HEK293 (cell line): ENCODE measurements at regions not wholly inside any gene's neighbourhood (a gene's known extent, or its start where the extent isn't known, plus 50 kb on each side); places are given as distances from the start of the nearest gene placed in this dataset.
"Not testable (repeated sequence)": the region's sequence is repeated elsewhere in the genome, so short reads cannot be mapped to it uniquely, and the experiment has no call there.

Experiments used
- CTCF ChIA-PET: fragments of 350-600 bp; formaldehyde crosslinking; extraction: SDS; loops from one replicate; lab custom pipeline; 2021; ENCODE audit warnings: antibody characterized with exemption; lab: Yijun Ruan, JAX
- POLR2A ChIA-PET: fragments of 300-600 bp; formaldehyde crosslinking; extraction: SDS; loops from one replicate; lab custom pipeline; 2020; ENCODE audit warnings: antibody characterized with exemption, inconsistent platforms; lab: Yijun Ruan, JAX
- H3K27ac ChIP-seq: fragments of 200-500 bp; sonication (Bioruptor generic); 2 replicates; pipeline ENCODE4 v1.5.1; 2014; ENCODE audit warnings: low read depth, low read length, control low read depth, inconsistent platforms; ENCODE audit errors: extremely low read depth
- H3K36me3 ChIP-seq, 2 experiments: fragments of 200-500 bp in 1 of 2; sonication (Bioruptor generic) in 1 of 2; 1 replicate in 1 of 2; 2 replicates in 1 of 2; pipeline ENCODE4 v1.5.1; 2014 to 2017; ENCODE audit warnings: inconsistent platforms in 2 of 2, low read length in 2 of 2; ENCODE audit not compliant: control insufficient read depth in 2 of 2, insufficient read depth in 1 of 2
- H3K4me1 ChIP-seq: fragments of 200-500 bp; sonication (Bioruptor generic); 2 replicates; pipeline ENCODE4 v1.5.1; 2014; ENCODE audit warnings: mild to moderate bottlenecking, low read length, inconsistent platforms; ENCODE audit not compliant: control insufficient read depth, insufficient read depth
- H3K4me3 ChIP-seq: 2 replicates; pipeline ENCODE4 v1.5.1; 2011; ENCODE audit warnings: low read depth, mild to moderate bottlenecking, control low read depth, low read length, moderate library complexity
- H3K9me3 ChIP-seq: fragments of 200-500 bp; sonication (Bioruptor generic); 2 replicates; pipeline ENCODE4 v1.5.1; 2014; ENCODE audit warnings: low read depth, low read length, inconsistent platforms; ENCODE audit not compliant: control insufficient read depth, insufficient read depth
- HOXD13 ChIP-seq: sonication (generic); formaldehyde crosslinking; IDR thresholded peaks from 2 replicates; pipeline ENCODE4 v1.8.0; 2022; ENCODE audit warnings: missing genetic modification reagents, borderline replicate concordance
- REPIN1 ChIP-seq: fragments of 450-650 bp; formaldehyde crosslinking; IDR thresholded peaks from 2 replicates; pipeline ENCODE4 v1.5.1; 2017; ENCODE audit warnings: missing biosample characterization, missing genetic modification characterization, low read depth
- SETDB1 ChIP-seq: IDR thresholded peaks from one replicate; pipeline ENCODE4 v1.6.1; 2017; ENCODE audit warnings: mild to moderate bottlenecking, low read length, moderate library complexity, mixed read lengths; ENCODE audit not compliant: insufficient read length
- SP7 ChIP-seq: fragments of 450-650 bp; formaldehyde crosslinking; IDR thresholded peaks from 2 replicates; pipeline ENCODE4 v1.5.1; 2016; ENCODE audit warnings: missing biosample characterization, missing genetic modification characterization
- ZFP37 ChIP-seq: fragments of 450-650 bp; formaldehyde crosslinking; IDR thresholded peaks from 2 replicates; pipeline ENCODE4 v1.5.1; 2016; ENCODE audit warnings: missing biosample characterization, missing genetic modification characterization
- ZNF140 ChIP-seq: fragments of 450-650 bp; formaldehyde crosslinking; IDR thresholded peaks from 2 replicates; pipeline ENCODE4 v1.5.1; 2016; ENCODE audit warnings: missing biosample characterization, missing genetic modification characterization
- ZNF202 ChIP-seq: fragments of 450-650 bp; formaldehyde crosslinking; IDR thresholded peaks from 2 replicates; pipeline ENCODE4 v1.5.1; 2016; ENCODE audit warnings: missing biosample characterization, missing genetic modification characterization, borderline replicate concordance
- ZNF223 ChIP-seq: fragments of 450-650 bp; formaldehyde crosslinking; IDR thresholded peaks from 2 replicates; pipeline ENCODE4 v1.5.1; 2016; ENCODE audit warnings: missing biosample characterization, missing genetic modification characterization
- ZNF585B ChIP-seq: fragments of 450-650 bp; formaldehyde crosslinking; IDR thresholded peaks from 2 replicates; pipeline ENCODE4 v1.5.1; 2016; ENCODE audit warnings: missing biosample characterization, missing genetic modification characterization
- ZNF624 ChIP-seq: fragments of 450-650 bp; formaldehyde crosslinking; IDR thresholded peaks from 2 replicates; pipeline ENCODE4 v1.5.1; 2017; ENCODE audit warnings: missing biosample characterization, missing genetic modification characterization
- ZNF776 ChIP-seq: fragments of 450-650 bp; formaldehyde crosslinking; IDR thresholded peaks from 2 replicates; pipeline ENCODE4 v1.5.0; 2017; ENCODE audit warnings: missing biosample characterization, missing genetic modification characterization, borderline replicate concordance
- ZNF792 ChIP-seq: fragments of 450-650 bp; formaldehyde crosslinking; IDR thresholded peaks from 2 replicates; pipeline ENCODE4 v1.5.1; 2016; ENCODE audit warnings: missing biosample characterization, missing genetic modification characterization
- ZNF837 ChIP-seq: fragments of 450-650 bp; formaldehyde crosslinking; IDR thresholded peaks from 2 replicates; pipeline ENCODE4 v1.5.1; 2016; ENCODE audit warnings: missing biosample characterization, missing genetic modification characterization
- TF ChIP-seq, protein P1 (sequence below): fragments of 450-650 bp; formaldehyde crosslinking; IDR thresholded peaks from 2 replicates; pipeline ENCODE4; 2016; ENCODE audit warnings: missing biosample characterization, missing genetic modification characterization
- TF ChIP-seq, protein P2 (sequence below): fragments of 450-650 bp; formaldehyde crosslinking; IDR thresholded peaks from 2 replicates; pipeline ENCODE4 v1.5.1; 2016; ENCODE audit warnings: missing biosample characterization, missing genetic modification characterization
- TF ChIP-seq, protein P3 (sequence below): fragments of 450-650 bp; formaldehyde crosslinking; IDR thresholded peaks from 2 replicates; pipeline ENCODE4 v1.5.1; 2017; ENCODE audit warnings: missing biosample characterization, mild to moderate bottlenecking, missing genetic modification characterization, moderate library complexity

DNA sequence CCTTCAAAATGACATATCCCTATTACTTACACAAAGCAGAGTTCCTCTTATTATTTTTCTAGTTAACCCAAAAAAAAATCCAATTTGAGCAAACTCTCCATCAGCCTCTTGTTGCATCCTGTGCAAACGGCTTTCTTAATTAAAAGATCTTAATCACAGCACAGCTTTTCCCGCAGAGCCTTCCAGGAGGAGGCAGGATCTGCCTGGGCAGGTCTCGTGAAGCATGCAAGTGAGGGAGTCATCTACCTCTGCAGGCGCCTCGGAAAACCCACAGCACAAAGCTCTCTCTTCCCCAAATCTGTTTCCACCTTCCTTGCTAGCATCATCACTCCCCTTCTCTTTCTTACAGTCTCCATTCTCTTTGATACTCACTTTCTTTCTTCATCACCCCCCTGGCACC lies 100.4 kb downstream of the EN1 start:
- no peak overlapping the region for H3K4me3 ChIP-seq
- no peak for TF ChIP-seq ZFP37
- TF ChIP-seq, protein P1, sequence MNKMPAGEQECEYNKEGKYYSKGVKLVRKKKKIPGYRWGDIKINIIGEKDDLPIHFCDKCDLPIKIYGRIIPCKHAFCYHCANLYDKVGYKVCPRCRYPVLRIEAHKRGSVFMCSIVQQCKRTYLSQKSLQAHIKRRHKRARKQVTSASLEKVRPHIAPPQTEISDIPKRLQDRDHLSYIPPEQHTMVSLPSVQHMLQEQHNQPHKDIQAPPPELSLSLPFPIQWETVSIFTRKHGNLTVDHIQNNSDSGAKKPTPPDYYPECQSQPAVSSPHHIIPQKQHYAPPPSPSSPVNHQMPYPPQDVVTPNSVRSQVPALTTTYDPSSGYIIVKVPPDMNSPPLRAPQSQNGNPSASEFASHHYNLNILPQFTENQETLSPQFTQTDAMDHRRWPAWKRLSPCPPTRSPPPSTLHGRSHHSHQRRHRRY (tag by site-specific recombination) = no peak
- TF ChIP-seq ZNF837 (tag by site-specific recombination) = no peak
- TF ChIP-seq, protein P2, sequence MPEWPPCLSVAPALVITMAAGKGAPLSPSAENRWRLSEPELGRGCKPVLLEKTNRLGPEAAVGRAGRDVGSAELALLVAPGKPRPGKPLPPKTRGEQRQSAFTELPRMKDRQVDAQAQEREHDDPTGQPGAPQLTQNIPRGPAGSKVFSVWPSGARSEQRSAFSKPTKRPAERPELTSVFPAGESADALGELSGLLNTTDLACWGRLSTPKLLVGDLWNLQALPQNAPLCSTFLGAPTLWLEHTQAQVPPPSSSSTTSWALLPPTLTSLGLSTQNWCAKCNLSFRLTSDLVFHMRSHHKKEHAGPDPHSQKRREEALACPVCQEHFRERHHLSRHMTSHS = no peak
- no peak for TF ChIP-seq ZNF776 (tag by site-specific recombination)
- no peak for TF ChIP-seq ZNF202 (tag by site-specific recombination)
- no peaks in the 10 kb centered on the region for H3K9me3 ChIP-seq
- H3K27ac ChIP-seq = no peak overlapping the region
- ChIA-PET CTCF (interaction anchor here (0.6 kb wide), 1 partner anchor 447 kb away, joined by 3 read pairs; no protein-coding TSS in a partner anchor), POLR2A (no interaction called here)
- H3K36me3 ChIP-seq = no peaks in the 10 kb centered on the region
- no peaks in the 10 kb centered on the region for H3K4me1 ChIP-seq

DNA sequence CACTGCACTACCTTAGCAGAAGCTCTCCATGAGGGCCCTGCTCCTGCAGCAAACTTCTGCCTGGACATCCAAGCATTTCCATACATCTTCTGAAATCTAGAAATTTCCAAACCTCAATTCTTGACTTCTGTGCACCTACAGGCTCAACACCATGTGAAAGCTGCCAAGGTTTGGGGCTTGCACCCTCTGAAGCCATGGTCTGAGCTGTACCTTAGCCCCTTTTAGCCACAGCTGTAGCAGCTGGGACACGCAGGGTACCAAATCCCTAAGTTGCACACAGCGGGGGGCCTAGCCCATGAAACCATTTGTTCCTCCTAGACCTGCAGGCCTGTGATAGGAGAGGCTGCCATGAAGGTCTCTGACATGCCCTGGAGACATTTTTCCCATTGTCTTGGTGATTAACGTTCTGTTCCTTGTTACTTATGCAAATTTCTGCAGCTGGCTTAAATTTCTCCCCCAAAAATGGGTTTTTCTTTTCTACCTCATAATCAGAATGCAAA lies 102.7 kb downstream of the EN1 start:
- POLR2A ChIA-PET, H3K27ac ChIP-seq, H3K36me3 ChIP-seq, H3K4me3 ChIP-seq, H3K9me3 ChIP-seq, H3K4me1 ChIP-seq, CTCF ChIA-PET: not testable (repeated sequence)
- peak; percentile 79 for TF ChIP-seq SETDB1
- TF ChIP-seq ZNF585B (tag by site-specific recombination) = peak; percentile 95

DNA sequence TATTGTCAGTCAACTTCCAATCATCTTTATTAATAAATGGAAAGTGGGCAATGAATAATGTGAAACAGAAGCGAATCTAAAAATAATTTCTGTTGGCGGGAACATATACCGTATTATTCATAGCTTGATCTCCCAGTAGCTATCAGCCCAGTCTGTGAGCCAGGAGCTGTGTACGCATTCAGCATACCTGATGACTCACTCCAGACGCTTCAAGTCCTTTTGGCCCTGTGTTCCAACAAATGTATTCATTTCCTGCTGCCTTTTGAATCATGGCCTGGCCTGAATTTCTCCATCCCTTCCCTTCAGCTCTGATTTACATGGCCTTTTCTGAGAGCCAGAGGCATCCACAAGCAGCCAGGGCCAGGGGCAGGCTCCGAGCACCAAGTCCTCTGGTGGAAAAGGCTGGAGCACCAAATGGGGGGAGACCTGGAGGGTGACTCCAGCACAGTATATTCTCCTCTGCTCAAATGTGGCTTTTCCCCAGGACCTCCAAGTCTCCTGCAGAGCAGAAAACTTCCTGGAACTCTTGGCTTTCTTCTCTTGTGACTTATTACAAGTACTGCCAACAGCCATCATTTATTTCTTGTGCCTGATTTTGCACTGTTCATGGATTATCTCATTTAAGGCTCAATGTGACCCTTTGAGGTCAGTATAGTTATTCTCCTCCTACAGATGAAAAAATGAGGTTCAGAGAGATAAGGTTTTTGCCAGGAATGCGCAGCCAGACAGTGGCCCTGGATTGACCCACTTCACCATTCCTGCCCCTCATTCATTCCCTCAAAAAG lies 108.7 kb downstream of the EN1 start:
- Histone ChIP-seq H3K4me1 (no peaks in the 10 kb centered on the region), H3K4me3 (no peak overlapping the region), H3K36me3 (no peaks in the 10 kb centered on the region), H3K27ac (no peak overlapping the region), H3K9me3 (no peaks in the 10 kb centered on the region)
- TF ChIP-seq REPIN1 (tag by site-specific recombination) = no peak
- TF ChIP-seq ZNF140 (tag by site-specific recombination) = no peak
- TF ChIP-seq ZNF223 (tag by site-specific recombination) = no peak
- no peak for TF ChIP-seq ZNF792 (tag by site-specific recombination)
- no peak for TF ChIP-seq HOXD13
- TF ChIP-seq, protein P3, sequence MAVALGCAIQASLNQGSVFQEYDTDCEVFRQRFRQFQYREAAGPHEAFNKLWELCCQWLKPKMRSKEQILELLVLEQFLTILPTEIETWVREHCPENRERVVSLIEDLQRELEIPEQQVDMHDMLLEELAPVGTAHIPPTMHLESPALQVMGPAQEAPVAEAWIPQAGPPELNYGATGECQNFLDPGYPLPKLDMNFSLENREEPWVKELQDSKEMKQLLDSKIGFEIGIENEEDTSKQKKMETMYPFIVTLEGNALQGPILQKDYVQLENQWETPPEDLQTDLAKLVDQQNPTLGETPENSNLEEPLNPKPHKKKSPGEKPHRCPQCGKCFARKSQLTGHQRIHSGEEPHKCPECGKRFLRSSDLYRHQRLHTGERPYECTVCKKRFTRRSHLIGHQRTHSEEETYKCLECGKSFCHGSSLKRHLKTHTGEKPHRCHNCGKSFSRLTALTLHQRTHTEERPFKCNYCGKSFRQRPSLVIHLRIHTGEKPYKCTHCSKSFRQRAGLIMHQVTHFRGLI (tag by site-specific recombination) = no peak
- TF ChIP-seq ZNF776 (tag by site-specific recombination) = no peak
- no peak for TF ChIP-seq SP7
- TF ChIP-seq ZNF624 (tag by site-specific recombination) = no peak
- ChIA-PET POLR2A (no interaction called here), CTCF (interaction anchor here (0.5 to 0.6 kb wide), 2 partner anchors 480 to 512 kb away, joined by 3 read pairs; no protein-coding TSS in a partner anchor)
